Duodenal mucosa (tissue), 2 donors: ENCODE measurements at regions not wholly inside any gene's neighbourhood (a gene's known extent, or its start where the extent isn't known, plus 50 kb on each side); places are given as distances from the start of the nearest gene placed in this dataset.

Experiments
- H3K27ac ChIP-seq: one replicate; pipeline ENCODE4 v1.7.0; 2013; ENCODE audit warnings: low read depth, low read length
- H3K27me3 ChIP-seq, 2 donors: one replicate each; pipeline ENCODE4 v1.7.0; 2013; ENCODE audit warnings: low read length in 2 of 2, control low read depth in 1 of 2; ENCODE audit not compliant: insufficient read depth in 2 of 2, control insufficient read depth in 1 of 2
- H3K36me3 ChIP-seq, 2 donors: one replicate each; pipeline ENCODE4 v1.7.0; 2013; ENCODE audit warnings: low read length in 2 of 2, control low read depth in 1 of 2; ENCODE audit not compliant: insufficient read depth in 2 of 2, control insufficient read depth in 1 of 2
- H3K4me1 ChIP-seq, 2 donors: one replicate each; pipeline ENCODE4 v1.7.0; 2013; ENCODE audit warnings: low read length in 2 of 2, control low read depth in 1 of 2; ENCODE audit not compliant: insufficient read depth in 2 of 2, control insufficient read depth in 1 of 2
- H3K4me3 ChIP-seq, 2 donors: one replicate each; pipeline ENCODE4 v1.7.0; 2013; ENCODE audit warnings: low read length in 2 of 2, low read depth in 1 of 2
- H3K9ac ChIP-seq, 2 donors: one replicate each; pipeline ENCODE4 v1.7.0; 2013; ENCODE audit warnings: low read length in 2 of 2, low read depth in 1 of 2
- H3K9me3 ChIP-seq, 2 donors: one replicate each; pipeline ENCODE4 v1.7.0; 2013; ENCODE audit warnings: low read length in 2 of 2, control low read depth in 1 of 2; ENCODE audit not compliant: control insufficient read depth in 1 of 2

GRCh38 chr15:31254431-31255175 is 72.0 kb upstream of the KLF13 start:
- H3K4me3 ChIP-seq: no peak overlapping the region
- no peaks in the 10 kb centered on the region for H3K9me3 ChIP-seq
- H3K27ac ChIP-seq: no peak overlapping the region
- H3K9ac ChIP-seq: no peak overlapping the region
- H3K36me3 ChIP-seq: no peaks in the 10 kb centered on the region
- peaks cover 7 to 16% of the 10 kb centered on the region in 2 donors for H3K4me1 ChIP-seq
- no peaks in the 10 kb centered on the region for H3K27me3 ChIP-seq

- Histone ChIP-seq H3K27ac (no peak overlapping the region), H3K27me3 (no peaks in the 10 kb centered on the region), H3K9me3 (no peaks in the 10 kb centered on the region), H3K36me3 (no peaks in the 10 kb centered on the region), H3K4me3 (no peak overlapping the region), H3K4me1 (peaks cover 7 to 16% of the 10 kb centered on the region in 2 donors), H3K9ac (no peak overlapping the region)
Observed at GRCh38 chr15:31255176-31255510, 71.5 kb upstream of the KLF13 start.

GRCh38 chr15:31255732-31256377 is 70.8 kb upstream of the KLF13 start:
- Histone ChIP-seq H3K9ac (no peak overlapping the region), H3K9me3 (no peaks in the 10 kb centered on the region), H3K4me1 (peaks cover 7 to 16% of the 10 kb centered on the region in 2 donors), H3K4me3 (no peak overlapping the region), H3K27ac (no peak overlapping the region), H3K36me3 (no peaks in the 10 kb centered on the region), H3K27me3 (no peaks in the 10 kb centered on the region)

- Histone ChIP-seq H3K27me3 (no peaks in the 10 kb centered on the region), H3K36me3 (no peaks in the 10 kb centered on the region), H3K9ac (no peak overlapping the region), H3K27ac (no peak overlapping the region), H3K9me3 (no peaks in the 10 kb centered on the region), H3K4me3 (no peak overlapping the region), H3K4me1 (peaks cover 7 to 21% of the 10 kb centered on the region in 2 donors)
Observed at GRCh38 chr15:31256378-31257265, 70.0 kb upstream of the KLF13 start.

DNA sequence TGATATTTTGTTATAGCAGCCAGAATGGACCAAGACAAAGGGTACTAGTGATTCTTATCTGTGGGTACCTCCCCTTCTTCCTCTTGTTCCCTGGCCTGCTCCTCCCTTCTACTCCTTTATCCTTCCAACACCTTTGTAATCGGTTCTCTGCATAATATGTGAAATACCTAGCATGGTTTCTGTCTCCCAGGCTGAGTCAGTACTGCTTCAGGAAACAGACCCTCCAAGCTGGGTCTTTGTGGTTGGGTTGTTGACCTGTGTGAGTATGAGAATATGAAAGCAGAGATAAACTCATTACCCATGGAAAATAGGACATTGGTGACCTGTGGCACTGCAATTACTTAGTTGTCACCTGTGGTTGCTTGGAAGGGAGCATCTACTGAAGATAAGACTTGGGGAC is 69.3 kb upstream of the KLF13 start:
- Histone ChIP-seq H3K4me3 (no peak overlapping the region), H3K4me1 (peaks cover 7 to 27% of the 10 kb centered on the region in 2 donors), H3K27ac (no peak overlapping the region), H3K27me3 (no peaks in the 10 kb centered on the region), H3K36me3 (no peaks in the 10 kb centered on the region), H3K9me3 (no peaks in the 10 kb centered on the region), H3K9ac (no peak overlapping the region)

GRCh38 chr15:31258260-31258659 is 68.4 kb upstream of the KLF13 start:
- Histone ChIP-seq H3K27ac (no peak overlapping the region), H3K36me3 (no peaks in the 10 kb centered on the region), H3K4me1 (peaks cover 14 to 36% of the 10 kb centered on the region in 2 donors), H3K9ac (no peak overlapping the region), H3K27me3 (no peaks in the 10 kb centered on the region), H3K4me3 (no peak overlapping the region), H3K9me3 (no peaks in the 10 kb centered on the region)

DNA sequence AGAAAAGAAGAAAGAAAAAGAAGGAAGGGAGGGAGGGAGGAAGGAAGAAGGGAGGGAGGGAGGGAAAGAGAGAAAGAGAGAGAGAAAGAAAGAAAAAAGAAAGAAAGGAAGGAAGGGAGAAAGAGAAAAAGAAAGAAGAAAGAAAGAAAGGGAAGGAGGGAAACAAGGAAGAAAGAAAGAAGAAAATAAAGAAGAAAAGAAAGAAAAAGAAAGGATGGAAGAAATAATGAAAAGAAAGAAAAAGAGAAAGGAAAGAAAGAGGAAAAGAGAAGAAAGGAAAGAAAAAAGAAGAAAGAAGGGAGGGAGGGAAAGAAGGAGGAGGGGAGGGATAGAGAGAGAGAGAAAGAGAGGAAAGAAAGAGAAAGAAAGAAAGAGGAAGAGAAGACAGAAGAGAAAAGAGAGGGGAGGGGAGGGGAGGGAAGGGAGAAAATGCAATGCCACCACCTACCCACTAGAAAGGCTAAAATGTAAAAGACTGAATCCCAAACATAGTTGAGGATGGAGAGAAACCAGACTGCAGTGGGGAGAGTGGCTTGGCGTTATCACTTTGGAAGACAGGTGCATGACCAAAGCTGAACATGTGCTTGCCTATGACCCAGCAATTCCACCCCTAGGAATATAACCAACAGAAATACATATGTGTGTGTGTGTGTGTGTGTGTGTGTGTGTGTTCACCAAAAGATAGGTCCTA is 66.9 kb upstream of the KLF13 start:
- Histone ChIP-seq H3K9ac (no peak overlapping the region), H3K4me3 (no peak overlapping the region), H3K27ac (no peak overlapping the region), H3K27me3 (no peaks in the 10 kb centered on the region), H3K9me3 (no peaks in the 10 kb centered on the region), H3K4me1 (peaks cover 28 to 45% of the 10 kb centered on the region in 2 donors), H3K36me3 (no peaks in the 10 kb centered on the region)

DNA sequence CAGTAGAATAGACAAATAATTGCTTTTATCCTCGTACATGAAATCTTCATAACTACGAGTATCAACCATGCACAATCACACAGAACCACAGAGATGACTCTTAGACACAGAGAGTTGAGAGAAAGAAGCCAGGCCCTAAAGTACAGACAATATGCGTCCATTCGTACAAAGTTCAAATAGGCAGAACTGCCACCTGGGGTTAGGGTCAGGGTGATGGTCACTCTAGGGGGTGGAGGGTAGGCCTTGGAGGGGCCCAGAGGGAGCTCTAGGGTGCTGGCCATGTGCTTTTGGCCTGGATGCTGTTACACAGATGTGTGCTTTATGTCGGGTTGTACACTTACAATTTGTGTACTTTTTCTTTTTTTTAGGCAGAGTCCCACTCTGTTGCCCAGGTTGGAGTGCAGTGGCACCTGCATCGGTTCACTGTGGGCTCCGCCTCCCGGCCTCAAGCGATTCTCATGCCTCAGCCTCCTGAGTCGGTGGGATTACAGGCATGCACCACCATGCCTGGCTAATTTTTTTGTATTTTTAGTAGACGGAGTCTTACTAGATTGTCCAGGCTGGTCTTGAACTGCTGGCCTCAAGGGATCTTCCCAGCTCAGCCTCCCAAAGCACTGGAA is 65.9 kb upstream of the KLF13 start:
- no peak overlapping the region for H3K4me3 ChIP-seq
- no peaks in the 10 kb centered on the region for H3K9me3 ChIP-seq
- H3K36me3 ChIP-seq: no peaks in the 10 kb centered on the region
- H3K4me1 ChIP-seq: peaks cover 39 to 49% of the 10 kb centered on the region in 2 donors
- no peak overlapping the region for H3K27ac ChIP-seq
- no peaks in the 10 kb centered on the region for H3K27me3 ChIP-seq
- H3K9ac ChIP-seq: no peak overlapping the region

- H3K27ac ChIP-seq: no peak overlapping the region
- no peaks in the 10 kb centered on the region for H3K27me3 ChIP-seq
- H3K4me1 ChIP-seq: peaks cover 38 to 53% of the 10 kb centered on the region in 2 donors
- no peaks in the 10 kb centered on the region for H3K9me3 ChIP-seq
- no peak overlapping the region for H3K9ac ChIP-seq
- H3K4me3 ChIP-seq: no peak overlapping the region
- H3K36me3 ChIP-seq: no peaks in the 10 kb centered on the region
Observed at GRCh38 chr15:31261266-31262142, 65.1 kb upstream of the KLF13 start.
